Hematopoietic multipotent progenitor cell treated with erythropoietin and hydrocortisone succinate and interleukin-3 and kit ligand, for 17 days (in vitro differentiated cells): ENCODE measurements at regions not wholly inside any gene's neighbourhood (a gene's known extent, or its start where the extent isn't known, plus 50 kb on each side); places are given as distances from the start of the nearest gene placed in this dataset.
"Not testable (repeated sequence)": the region's sequence is repeated elsewhere in the genome, so short reads cannot be mapped to it uniquely, and the experiment has no call there.

Source experiments
- DNase-seq: peaks from one replicate; pipeline ENCODE4 v3.0.0-alpha.2; 2015; ENCODE audit warnings: low spot score

DNA sequence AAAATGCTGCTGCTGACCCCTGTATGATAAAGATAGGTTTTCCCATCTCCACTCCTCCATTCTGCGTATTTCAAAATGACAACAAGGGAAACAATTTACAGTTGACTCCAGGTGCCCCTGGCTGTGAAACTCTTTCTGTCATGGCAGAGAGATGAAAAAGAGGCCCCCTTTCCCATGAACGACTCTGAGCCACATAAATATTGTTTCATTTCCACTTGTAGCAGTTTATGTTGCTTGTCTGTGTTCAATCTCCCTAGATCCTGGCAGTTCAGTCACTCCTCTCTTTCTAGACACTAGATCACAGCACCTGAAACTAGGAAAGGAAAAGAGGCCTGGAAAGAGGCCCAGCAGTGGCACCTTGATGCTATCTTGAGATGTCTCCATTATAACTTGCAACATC, 121.0 kb upstream of the ZNF521 start:
- no peak for DNase-seq

GRCh38 chr18:25470756-25471524, 119.0 kb upstream of the ZNF521 start:
- DNase-seq, result not testable (repeated sequence)

- no peak for DNase-seq
Measured at GRCh38 chr18:25470062-25470461, 118.1 kb upstream of the ZNF521 start.

GRCh38 chr18:25469489-25469888, 117.5 kb upstream of the ZNF521 start:
- DNase-seq, result no peak

DNA sequence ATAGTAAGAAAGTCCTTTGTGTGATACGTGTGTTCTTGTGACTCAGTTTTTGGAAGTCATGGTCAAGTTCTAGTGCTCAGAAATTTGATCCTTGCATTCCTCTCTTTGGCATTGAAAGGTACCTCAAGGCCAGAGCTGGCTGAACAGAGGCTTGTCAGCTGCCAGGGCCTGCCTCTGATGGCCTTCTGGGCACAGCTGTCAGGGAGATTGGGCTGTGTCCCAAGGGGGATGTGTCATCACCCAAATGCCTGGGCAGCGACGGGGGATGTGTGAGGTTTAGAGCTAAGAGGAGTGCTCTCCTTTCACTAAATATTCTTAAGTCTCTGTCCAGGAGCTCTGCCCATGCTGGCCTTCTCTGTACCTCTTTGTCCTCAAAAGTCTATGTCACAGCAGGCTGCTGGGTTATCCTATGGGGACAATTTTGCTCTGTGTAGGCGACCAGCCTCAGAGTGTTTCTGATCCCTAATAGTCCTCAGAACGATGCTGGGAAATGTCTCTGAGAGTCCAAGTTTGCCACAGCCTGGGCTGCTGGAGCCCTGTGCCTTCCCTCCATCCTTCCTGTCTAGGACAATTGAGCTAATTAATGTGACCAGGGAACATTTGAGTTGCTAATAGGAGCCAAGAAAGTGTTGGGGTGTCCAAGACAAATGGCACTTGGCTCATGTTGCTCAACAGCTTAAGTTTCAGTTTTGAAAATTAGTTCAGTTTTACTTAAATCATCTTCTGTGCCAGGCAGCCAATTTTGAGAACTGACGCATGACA, 115.4 kb upstream of the ZNF521 start:
- no peak for DNase-seq

DNA sequence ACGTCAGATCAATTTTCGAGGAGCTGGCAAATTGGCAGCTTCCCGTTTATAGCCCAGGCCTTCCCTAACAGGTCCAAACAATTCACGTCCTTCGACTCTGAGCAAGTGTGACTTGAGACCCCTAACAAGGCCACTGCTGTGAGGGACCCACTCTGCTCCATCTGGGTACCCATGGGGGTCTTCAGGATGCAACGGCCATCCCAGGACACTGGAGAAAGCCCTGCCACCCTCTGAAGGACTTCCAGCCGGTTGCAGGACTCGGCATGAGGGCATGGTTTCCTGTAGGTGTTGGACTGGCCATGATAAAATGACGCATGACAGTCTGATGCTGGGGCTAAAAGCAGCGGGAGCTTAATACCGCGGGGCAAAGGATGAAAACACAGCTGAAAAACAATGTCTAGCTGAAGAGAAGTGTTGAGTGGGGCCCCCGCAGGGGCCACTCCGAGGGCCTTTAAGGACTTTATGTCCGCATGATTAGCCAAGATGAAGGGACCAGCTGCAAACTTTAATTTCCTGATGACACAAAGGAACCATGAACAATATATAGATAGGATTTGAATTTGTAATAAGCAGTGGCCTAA, 113.3 kb upstream of the ZNF521 start:
- DNase-seq, result no peak

DNA sequence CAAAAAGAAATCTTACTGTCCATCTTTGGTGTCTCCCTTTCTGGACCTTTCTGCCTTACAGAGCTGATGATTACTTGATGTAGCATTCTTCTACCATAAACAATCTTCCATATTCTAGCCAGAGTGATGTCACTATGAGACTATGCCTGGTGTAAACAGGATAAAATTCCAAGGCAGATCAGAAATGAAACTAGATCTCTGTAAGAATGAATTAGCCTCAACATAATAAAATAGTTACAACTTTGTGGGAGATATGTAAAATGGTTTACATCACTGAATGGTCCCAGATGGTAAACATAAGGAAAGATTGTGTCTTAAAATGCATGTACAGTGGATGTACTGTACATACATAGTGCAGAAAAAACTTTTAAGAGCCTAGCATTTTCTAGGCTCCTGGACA, 112.3 kb upstream of the ZNF521 start:
- DNase-seq, result no peak

DNA sequence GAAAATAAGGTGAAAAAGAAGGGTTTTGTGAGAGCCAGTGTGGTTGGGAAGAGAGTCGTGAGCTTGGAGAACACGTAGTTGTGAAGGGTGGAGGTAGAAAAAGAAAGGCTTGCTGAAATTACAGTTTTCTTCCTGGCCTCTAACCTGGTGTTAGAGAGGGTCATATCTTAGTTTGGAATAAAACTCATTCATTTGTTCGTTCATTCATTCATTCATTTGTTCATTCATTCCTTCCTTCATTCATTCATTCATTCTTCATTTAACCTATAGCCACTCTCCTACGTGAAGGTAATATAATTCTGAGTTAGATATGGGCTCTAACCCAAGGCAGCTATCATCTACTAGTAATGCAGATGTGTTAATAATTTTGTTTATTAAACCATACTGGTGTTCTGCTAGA, 111.8 kb upstream of the ZNF521 start:
- no peak for DNase-seq

DNA sequence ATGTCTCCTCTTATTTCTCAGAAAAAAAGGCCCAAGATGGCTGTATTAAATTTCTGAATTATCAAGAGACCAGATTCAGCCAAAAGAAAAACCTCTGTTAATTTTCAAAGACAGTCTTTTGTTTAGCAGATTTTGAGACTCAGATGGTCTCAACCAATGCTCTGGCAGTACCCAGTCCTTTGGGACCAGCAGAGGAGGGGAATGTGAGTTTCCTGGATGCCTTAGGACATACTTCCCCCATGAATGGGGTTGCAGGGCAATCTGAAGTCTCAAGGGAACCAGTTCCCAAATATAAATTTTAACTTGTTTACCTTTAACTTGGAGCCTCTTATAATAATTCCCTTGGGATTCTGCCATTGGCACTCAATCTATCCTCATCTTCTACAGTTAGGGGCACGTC, 107.8 kb upstream of the ZNF521 start:
- no peak for DNase-seq

DNA sequence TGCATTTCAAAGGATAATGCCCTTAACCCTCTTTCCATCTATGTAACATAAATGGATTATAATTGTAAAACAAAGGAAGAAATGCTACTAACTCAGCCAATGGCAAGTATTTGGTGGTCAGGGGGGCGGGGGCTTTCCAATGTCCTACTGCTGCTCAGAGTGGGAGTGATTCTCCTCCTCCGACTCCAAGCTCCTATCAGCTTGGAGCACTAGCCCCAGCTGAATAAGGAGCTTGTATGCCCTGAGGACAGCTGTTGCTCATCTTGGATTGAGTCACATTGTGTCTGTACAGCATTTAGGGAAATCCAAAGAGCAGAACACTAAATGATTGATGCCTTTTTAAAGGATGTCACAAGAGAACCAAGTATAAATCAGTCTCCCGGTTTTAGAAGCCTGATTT, 105.6 kb upstream of the ZNF521 start:
- DNase-seq, result no peak

DNA sequence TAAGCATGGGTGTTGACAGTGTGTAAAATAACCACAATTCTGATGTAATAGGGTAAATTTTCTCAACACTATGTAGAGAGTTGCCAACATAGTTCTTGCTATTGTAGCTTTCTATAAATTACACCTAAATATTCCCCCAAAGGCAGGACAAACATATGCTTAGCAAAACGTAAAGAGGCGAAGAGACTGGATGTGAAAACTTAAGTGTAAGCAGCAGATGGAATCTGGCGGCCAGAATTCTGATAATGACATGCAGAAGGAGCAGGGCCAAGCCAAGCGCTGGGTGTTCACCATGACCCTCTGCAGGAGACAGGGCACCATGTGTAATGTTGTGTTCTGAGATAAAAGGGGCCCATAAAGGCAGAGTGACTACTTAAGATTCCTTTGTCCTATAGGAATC, 105.2 kb upstream of the ZNF521 start:
- no peak for DNase-seq

- DNase-seq, result no peak
Measured at GRCh38 chr18:25456334-25457010, 104.5 kb upstream of the ZNF521 start.

DNA sequence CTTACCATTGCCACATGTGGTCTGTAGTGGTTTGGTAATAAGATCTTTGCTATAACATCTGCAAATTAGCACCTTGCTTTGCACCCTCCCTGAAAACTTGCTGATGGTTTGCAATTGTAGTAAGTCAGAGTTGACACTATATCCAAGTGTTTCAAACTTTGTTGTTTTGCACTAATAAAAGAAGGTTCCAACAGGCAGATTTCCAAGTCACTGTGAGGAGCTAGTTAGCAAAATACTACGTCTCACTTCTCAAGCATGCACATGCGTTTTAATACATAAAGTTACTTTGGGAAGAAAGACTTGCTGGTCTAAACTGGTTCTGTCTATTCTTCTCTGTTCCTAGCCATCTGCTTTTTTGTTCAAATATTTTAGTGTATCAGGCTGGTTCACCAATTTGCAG, 103.7 kb upstream of the ZNF521 start:
- DNase-seq, result no peak

- DNase-seq, result no peak
Measured at GRCh38 chr18:25455159-25455558, 103.2 kb upstream of the ZNF521 start.

DNA sequence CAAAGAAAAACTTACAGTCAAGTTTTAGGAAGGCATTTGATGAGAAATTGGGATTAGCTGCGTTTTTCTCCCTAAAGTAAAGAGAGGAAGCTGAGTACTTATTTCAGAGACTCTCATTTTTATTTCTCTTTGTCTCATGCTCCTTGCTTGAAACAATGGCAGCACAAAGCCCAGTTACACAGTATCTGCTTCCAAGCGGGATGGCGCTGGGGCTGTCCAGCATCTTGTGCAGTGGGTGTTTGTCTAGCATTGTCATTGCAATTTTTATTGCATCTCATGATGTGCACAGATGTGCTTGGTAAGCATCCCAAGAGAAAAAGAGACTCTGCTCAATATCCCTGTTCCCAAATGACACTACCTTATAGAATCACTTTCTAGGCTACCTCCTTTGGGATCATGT, 102.8 kb upstream of the ZNF521 start:
- DNase-seq, result no peak

DNA sequence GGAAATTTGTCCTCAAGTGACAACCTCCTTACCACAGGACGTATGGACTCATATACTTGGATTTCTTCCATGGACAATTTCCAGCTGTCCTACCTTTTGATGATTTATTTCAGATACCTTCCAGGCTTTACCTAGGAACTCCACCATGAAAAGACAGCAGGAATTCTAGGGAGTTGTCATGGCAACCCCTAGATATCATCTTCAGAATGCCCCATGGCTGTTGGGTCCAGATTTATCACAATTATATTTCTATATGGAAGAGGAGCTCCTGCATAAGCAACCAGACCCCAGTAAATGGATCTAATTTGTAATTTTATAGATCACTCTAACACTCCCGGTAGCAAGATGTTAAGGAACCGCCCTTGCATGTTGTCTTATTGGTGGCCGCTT, 102.3 kb upstream of the ZNF521 start:
- no peak for DNase-seq

DNA sequence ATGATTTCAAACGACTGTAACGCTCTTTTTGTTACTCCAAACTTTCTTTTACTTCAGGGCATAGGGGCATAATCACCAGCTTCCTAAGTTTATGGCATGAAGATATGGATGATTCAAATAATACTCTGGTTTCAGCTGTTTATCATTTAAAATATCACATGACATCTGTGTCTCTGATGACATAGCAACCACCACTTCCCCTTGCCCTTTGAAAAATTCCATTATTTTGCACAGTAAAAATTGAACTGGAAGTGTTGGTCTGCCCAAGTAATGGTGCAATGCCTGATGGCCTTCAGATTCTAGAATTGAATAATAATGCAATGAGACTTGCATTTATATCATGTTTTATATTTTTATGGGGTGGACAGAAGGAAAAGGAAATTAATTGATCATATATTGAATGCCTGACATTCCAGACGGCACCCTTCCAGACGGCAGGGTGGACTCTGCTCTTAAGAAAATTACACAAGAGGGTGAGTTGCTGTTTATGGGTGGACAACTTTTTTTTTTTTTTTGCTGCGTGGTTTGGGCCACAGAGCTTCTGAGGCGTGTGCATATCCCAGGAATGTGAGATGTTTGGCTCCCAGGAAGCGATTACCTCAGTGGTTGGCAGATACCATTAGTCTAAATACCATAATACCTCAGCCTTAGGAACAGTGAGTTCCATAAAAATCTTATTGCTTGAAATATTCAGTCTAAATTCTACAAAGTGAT, 101.7 kb upstream of the ZNF521 start:
- DNase-seq, result no peak

- DNase-seq, result no peak
Measured at GRCh38 chr18:25451077-25451658, 99.2 kb upstream of the ZNF521 start.

DNA sequence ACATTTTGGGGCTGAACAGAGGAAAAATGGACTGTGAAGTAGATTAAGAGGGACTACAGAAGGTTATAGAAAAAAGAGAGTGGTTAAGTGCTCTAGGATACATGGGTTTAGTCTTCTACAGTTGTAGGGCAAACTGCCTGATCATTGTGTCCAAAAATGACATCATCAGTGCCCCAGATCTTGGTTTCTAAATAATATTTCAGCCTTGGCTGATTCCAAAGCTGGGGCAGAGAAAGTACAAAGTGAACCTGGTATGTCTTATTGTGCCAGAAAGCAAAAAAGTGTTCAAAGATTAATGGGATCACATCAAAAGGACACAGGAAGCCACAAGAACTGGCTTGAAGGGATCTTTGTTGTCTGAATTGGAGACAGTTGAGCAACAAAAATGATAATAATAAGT, 97.1 kb upstream of the ZNF521 start:
- DNase-seq, result no peak

DNA sequence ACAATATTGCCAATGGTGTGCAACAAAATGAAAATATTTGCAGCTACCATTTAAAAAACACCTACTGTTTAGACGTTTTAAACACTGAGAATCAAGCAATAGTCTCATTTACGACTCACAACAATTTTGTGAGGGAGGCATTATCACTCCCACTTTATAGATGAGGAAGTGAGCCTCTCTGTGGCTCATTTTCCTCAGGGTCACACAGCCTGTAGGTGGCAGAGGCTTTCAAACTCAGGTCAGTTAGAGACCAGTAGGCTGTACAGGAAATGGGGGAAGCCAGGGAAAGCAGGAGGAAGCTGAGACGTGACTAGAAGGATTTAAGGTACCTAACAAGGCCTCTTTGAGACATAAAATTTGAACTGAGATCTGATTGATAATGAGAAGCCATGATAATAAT, 95.0 kb upstream of the ZNF521 start:
- DNase-seq, result no peak

- DNase-seq, result no peak
Measured at GRCh38 chr18:25445430-25445829, 93.5 kb upstream of the ZNF521 start.

DNA sequence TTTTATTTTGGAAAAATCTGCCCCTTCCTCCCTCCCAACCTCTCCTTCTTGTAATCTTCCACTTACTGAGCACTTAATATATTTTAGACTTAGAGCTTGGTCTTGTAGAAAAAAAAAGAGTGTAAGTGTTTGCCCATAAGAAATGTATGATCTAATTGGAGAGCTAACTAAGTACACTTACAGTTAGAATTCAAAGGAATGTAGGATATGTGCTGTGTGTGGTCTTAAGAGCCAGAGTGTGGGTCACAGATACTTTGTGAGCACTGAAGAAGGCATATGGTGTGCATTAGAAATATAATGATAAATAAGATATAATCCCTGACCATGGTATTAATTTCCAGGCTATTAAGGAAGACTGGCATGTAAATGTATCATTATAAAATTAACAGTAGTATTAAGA, 91.8 kb upstream of the ZNF521 start:
- DNase-seq, result no peak
